GM10266 (cell line): ENCODE measurements at regions not wholly inside any gene's neighbourhood (a gene's known extent, or its start where the extent isn't known, plus 50 kb on each side); places are given as distances from the start of the nearest gene placed in this dataset.

Experiments used
- DNase-seq: peaks from one replicate; pipeline ENCODE4 v3.0.0; 2012; ENCODE audit errors: extremely low spot score
- TF ChIP-seq, protein P1 (sequence below): IDR thresholded peaks from 2 replicates; pipeline ENCODE4 v1.5.1; 2012; ENCODE audit warnings: mild to moderate bottlenecking, low read depth; ENCODE audit not compliant: control insufficient read depth, insufficient read depth; ENCODE audit errors: missing control alignments

GRCh38 chr9:90299968-90300367, 342.7 kb downstream of the DIRAS2 start:
- TF ChIP-seq, protein P1, sequence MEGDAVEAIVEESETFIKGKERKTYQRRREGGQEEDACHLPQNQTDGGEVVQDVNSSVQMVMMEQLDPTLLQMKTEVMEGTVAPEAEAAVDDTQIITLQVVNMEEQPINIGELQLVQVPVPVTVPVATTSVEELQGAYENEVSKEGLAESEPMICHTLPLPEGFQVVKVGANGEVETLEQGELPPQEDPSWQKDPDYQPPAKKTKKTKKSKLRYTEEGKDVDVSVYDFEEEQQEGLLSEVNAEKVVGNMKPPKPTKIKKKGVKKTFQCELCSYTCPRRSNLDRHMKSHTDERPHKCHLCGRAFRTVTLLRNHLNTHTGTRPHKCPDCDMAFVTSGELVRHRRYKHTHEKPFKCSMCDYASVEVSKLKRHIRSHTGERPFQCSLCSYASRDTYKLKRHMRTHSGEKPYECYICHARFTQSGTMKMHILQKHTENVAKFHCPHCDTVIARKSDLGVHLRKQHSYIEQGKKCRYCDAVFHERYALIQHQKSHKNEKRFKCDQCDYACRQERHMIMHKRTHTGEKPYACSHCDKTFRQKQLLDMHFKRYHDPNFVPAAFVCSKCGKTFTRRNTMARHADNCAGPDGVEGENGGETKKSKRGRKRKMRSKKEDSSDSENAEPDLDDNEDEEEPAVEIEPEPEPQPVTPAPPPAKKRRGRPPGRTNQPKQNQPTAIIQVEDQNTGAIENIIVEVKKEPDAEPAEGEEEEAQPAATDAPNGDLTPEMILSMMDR: no peak
- no peak for DNase-seq

DNA sequence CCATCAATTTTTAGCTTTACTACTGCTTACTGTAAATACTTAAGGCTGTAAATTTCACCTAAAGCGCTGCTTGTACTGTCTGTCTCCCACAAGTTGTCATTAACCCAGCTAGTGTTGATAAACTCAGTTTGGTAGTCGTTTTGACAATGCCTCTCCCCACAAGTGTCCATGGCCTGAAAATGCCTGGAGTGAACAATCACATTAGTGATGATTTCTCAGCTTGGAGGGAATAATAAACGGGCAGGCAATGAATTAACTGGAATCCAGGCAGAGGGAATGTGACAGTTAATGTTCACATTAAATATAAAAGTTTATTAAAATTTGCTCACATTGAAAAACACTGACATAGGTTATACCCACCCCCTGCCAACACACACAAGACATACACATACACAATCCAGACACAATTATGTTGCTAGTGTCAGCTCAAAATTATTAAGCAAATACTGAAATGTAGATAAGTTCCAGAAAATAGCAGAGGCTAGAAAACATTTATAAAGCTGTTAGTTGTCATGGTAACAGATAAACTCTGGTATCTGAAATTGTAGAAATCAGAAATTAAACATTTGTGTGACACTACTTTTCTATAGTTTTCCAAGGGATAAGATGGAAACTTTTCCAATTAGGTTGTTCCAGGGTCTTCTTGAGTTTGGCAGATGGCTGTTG, 341.9 kb downstream of the DIRAS2 start:
- TF ChIP-seq, protein P1: no peak
- no peak for DNase-seq

DNA sequence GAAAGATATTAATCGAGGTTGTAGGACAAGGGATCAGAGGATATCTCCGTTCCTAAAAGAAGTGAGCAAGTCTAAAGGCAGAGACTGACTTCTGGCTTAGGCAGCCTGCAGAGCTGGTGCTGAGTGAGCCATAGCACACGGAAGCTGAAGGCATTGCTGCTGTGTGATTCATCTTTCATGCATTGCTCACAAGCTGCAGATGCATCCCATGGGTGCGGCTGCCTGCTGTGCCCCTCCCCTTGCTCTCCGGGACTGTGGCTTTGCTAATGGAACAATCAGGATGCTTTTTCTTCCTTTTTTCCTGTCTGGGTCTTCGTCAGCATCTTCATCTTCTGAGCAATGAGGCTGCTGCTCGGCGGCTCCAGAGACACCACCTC, 341.4 kb downstream of the DIRAS2 start:
- DNase-seq: no peak
- TF ChIP-seq, protein P1: no peak

DNA sequence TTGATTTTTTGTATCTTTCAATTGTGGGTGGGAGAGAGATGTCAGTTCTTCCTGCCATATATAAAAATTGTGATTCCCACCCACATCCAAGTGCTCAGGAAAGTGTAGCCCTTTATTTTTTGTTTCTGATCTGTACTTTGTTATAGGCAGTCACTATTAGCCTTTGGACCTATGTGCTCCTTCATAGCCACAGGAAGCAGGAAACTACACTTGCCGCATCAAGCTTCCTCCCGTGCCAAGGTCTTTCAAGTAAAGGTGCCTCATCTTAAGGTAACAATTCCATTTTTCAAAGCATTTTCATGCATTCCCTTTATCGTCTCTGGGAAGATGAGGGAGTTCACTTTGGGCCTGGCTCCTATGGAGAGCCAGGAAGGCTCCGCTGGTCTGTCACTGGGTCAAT, 339.0 kb downstream of the DIRAS2 start:
- DNase-seq: no peak
- TF ChIP-seq, protein P1: no peak

DNA sequence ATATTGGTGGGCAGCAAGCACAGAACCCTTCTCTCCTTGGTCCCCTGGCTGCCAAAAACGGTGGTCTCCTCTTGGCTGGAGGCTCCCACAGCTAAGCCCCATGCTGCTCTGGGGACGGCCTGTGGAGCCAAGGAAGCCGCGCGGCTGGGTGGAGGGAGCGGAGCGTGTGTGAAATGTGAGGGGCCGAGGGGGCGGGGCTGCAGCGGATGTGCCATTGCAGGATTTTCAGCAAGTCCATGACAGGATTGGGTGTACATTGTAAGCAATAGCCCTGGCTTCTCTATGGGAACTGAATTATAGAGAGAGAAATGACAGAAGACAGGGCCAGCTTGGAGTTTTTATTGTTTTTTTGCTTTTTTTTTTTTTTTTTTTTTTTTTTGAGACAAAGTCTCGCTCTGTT, 336.5 kb downstream of the DIRAS2 start:
- TF ChIP-seq, protein P1: no peak
- no peak for DNase-seq

DNA sequence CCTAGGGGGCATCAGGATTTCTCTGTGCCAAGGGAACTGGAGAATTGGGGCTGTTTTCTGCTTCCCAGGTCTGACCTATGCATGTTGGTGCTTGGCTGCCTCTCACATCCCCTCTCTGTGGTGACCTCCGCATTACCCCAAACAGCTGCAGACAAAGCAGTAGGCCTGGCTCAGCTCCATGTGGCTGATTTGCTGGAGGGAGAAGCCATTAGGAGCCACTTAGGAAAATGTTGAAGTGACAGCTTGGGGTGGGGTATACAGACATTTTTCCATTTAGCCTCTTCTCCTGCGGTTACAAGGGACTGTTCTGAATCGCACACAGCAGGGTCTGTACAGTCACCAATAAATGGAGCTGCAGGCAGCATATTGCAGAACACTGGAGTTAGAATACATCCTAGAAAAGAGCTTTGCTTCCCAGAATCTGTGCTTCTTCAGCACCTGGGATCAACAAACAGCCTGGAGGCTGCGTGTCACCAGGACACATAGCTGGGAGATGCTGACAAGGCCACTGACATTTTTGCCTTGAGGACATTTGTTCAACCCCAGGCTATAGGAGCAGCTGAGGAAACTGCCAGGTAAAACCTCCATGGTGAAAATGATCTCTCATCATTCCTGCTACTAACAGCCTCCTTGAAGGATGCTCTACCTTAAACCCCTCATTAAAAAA, 335.3 kb downstream of the DIRAS2 start:
- DNase-seq: no peak
- TF ChIP-seq, protein P1: no peak

- TF ChIP-seq, protein P1: no peak
- DNase-seq: no peak
Observed at GRCh38 chr9:90307891-90308290, 334.7 kb downstream of the DIRAS2 start.
